HCT116 (cell line): ENCODE measurements at regions not wholly inside any gene's neighbourhood (a gene's known extent, or its start where the extent isn't known, plus 50 kb on each side); places are given as distances from the start of the nearest gene placed in this dataset.

ENCODE experiments used
- ATAC-seq: fragments of 200-7000 bp; cut with Tn5 transposase; 2 replicates; pipeline ENCODE4 v1.9.1; 2020; ENCODE audit warnings: mild to moderate bottlenecking, moderate library complexity
- BruUV-seq: library from RNA; stranded (reverse); fragments of 400-500 nt; replicated peaks from 2 replicates; lab custom pipeline; 2021; lab: Mats Ljungman, UMichigan
- CTCF ChIA-PET: fragments of 300-600 bp; sonication (Branson Sonifier 250); formaldehyde crosslinking; loops from one replicate; lab custom pipeline; 2021; ENCODE audit warnings: antibody characterized with exemption; lab: Charles Lee
- POLR2A ChIA-PET: fragments of 300-600, 350-600 bp; sonication (Branson Sonifier 250); formaldehyde crosslinking; loops from one replicate; lab custom pipeline; 2021; ENCODE audit warnings: antibody characterized with exemption; lab: Charles Lee
- RAD21 ChIA-PET, 2 experiments: fragments of 300-600 bp; sonication (Branson Sonifier 250); formaldehyde crosslinking; loops; one replicate each; lab custom pipeline; 2023; ENCODE audit warnings: low total read pairs in 2 of 2; ENCODE audit not compliant: uncharacterized antibody in 2 of 2, unreplicated experiment in 2 of 2, low non-redundant PET in 1 of 2; lab: Charles Lee
- DNase-seq: peaks from one replicate; pipeline ENCODE4 v3.0.0-alpha.2; 2010; ENCODE audit warnings: low read depth, low spot score
- H2AFZ ChIP-seq: fragments of 200-600 bp; shearing (Covaris generic), sonication (generic); 2 replicates; pipeline ENCODE4 v1.6.1; 2017; ENCODE audit warnings: low read depth, mixed run types, mixed read lengths, antibody characterized with exemption, low read length; ENCODE audit not compliant: poor library complexity, severe bottlenecking
- H3K27ac ChIP-seq: 2 replicates; pipeline ENCODE4 v1.5.1; 2012; ENCODE audit warnings: low read depth, low read length
- H3K27me3 ChIP-seq: fragments of 200-600 bp; sonication (generic); 2 replicates; pipeline ENCODE4 v1.6.1; 2016; ENCODE audit warnings: mixed run types, low read length, mixed read lengths; ENCODE audit not compliant: insufficient read depth
- H3K36me3 ChIP-seq, 2 experiments: fragments of 200-500 bp in 1 of 2; fragments of 200-600 bp in 1 of 2; sonication (Bioruptor generic) in 1 of 2; sonication (generic) in 1 of 2; 2 replicates each; pipeline versions ENCODE4 v1.5.1 to v1.6.1; 2014 to 2016; ENCODE audit warnings: low read length in 2 of 2, inconsistent platforms in 1 of 2, mixed read lengths in 1 of 2, mixed run types in 1 of 2; ENCODE audit not compliant: insufficient read depth in 2 of 2, control insufficient read depth in 1 of 2
- H3K4me1 ChIP-seq, 2 experiments: fragments of 200-600 bp in 1 of 2; sonication (generic) in 1 of 2; 2 replicates each; pipeline versions ENCODE4 v1.5.1 to v1.6.1; 2012 to 2017; ENCODE audit warnings: low read length in 2 of 2, inconsistent platforms in 1 of 2, mild to moderate bottlenecking in 1 of 2, mixed read lengths in 1 of 2, mixed run types in 1 of 2, moderate library complexity in 1 of 2; ENCODE audit not compliant: insufficient read depth in 2 of 2, control insufficient read depth in 1 of 2
- H3K4me2 ChIP-seq: fragments of 200-600 bp; sonication (generic); 2 replicates; pipeline ENCODE4 v1.6.1; 2017; ENCODE audit warnings: mixed run types, low read length, mixed read lengths
- H3K4me3 ChIP-seq, 2 experiments: fragments of 200-600 bp in 1 of 2; sonication (generic) in 1 of 2; replicated peaks in 1 of 2; 2 replicates each; pipeline ENCODE4 v1.5.1; 2011 to 2016; ENCODE audit warnings: low read length in 2 of 2, control low read depth in 1 of 2, low read depth in 1 of 2, mild to moderate bottlenecking in 1 of 2, mixed read lengths in 1 of 2, mixed run types in 1 of 2
- H3K79me2 ChIP-seq: fragments of 200-600 bp; sonication (generic); 2 replicates; pipeline ENCODE4 v1.6.1; 2017; ENCODE audit warnings: mild to moderate bottlenecking, mixed run types, low read length, moderate library complexity, mixed read lengths; ENCODE audit not compliant: insufficient read depth
- H3K9ac ChIP-seq: fragments of 200-600 bp; sonication (generic); 2 replicates; pipeline ENCODE4 v1.6.1; 2016; ENCODE audit warnings: low read length, mixed read lengths
- H3K9me2 ChIP-seq: fragments of 200-600 bp; sonication (generic), shearing (Covaris generic); 2 replicates; pipeline ENCODE4 v1.6.1; 2017; ENCODE audit warnings: mixed run types, mild to moderate bottlenecking, moderate library complexity; ENCODE audit not compliant: insufficient read depth
- H3K9me3 ChIP-seq, 2 experiments: fragments of 200-500 bp in 1 of 2; fragments of 200-600 bp in 1 of 2; sonication (Bioruptor generic) in 1 of 2; sonication (generic) in 1 of 2; 2 replicates each; pipeline ENCODE4 v1.6.1; 2014 to 2017; ENCODE audit warnings: low read length in 2 of 2, mixed read lengths in 2 of 2, inconsistent platforms in 1 of 2, low read depth in 1 of 2, mild to moderate bottlenecking in 1 of 2, mixed run types in 1 of 2, moderate library complexity in 1 of 2; ENCODE audit not compliant: control insufficient read depth in 1 of 2, insufficient read depth in 1 of 2
- H4K20me1 ChIP-seq: fragments of 200-600 bp; sonication (generic), shearing (Covaris generic); 2 replicates; pipeline ENCODE4 v1.6.1; 2017; ENCODE audit warnings: mixed run types, mild to moderate bottlenecking, moderate library complexity; ENCODE audit not compliant: insufficient read depth
- ATF3 ChIP-seq: IDR thresholded peaks from 2 replicates; pipeline ENCODE4 v1.6.1; 2012
- CBX3 ChIP-seq: IDR thresholded peaks from 2 replicates; pipeline ENCODE4 v1.6.1; 2012; ENCODE audit warnings: low read depth
- CEBPB ChIP-seq: IDR thresholded peaks from 2 replicates; pipeline ENCODE4 v1.6.1; 2012; ENCODE audit warnings: low read depth
- CTCF ChIP-seq, 3 experiments: fragments of 200-600 bp in 1 of 3; sonication (generic) in 1 of 3; IDR thresholded peaks in 2 of 3; conservative IDR thresholded peaks in 1 of 3; 2 replicates each; pipeline ENCODE4 v1.5.1; 2012 to 2017; ENCODE audit warnings: low read depth in 2 of 3, low read length in 2 of 3, antibody characterized with exemption in 1 of 3, borderline replicate concordance in 1 of 3, control low read depth in 1 of 3, mild to moderate bottlenecking in 1 of 3, mixed read lengths in 1 of 3, mixed run types in 1 of 3, moderate library complexity in 1 of 3; ENCODE audit not compliant: insufficient read depth in 1 of 3
- EGR1 ChIP-seq: IDR thresholded peaks from 2 replicates; pipeline ENCODE4 v1.6.1; 2012; ENCODE audit warnings: low read depth
- EZH2 ChIP-seq: fragments of 200-600 bp; sonication (generic); IDR thresholded peaks from 2 replicates; pipeline ENCODE4 v1.6.1; 2017; ENCODE audit warnings: antibody characterized with exemption, mixed run types
- EZH2phosphoT487 ChIP-seq: fragments of 200-600 bp; IDR thresholded peaks from 2 replicates; pipeline ENCODE4 v1.6.1; 2018; ENCODE audit warnings: antibody characterized with exemption, borderline replicate concordance
- POLR2A ChIP-seq: IDR thresholded peaks from 2 replicates; pipeline ENCODE4 v1.7.0; 2011; ENCODE audit warnings: borderline replicate concordance; ENCODE audit not compliant: insufficient read depth, insufficient read length; ENCODE audit errors: extremely low read depth
- RAD21 ChIP-seq: IDR thresholded peaks from 2 replicates; pipeline ENCODE4 v1.6.1; 2012; ENCODE audit warnings: low read depth, mild to moderate bottlenecking
- SIN3A ChIP-seq: IDR thresholded peaks from 2 replicates; pipeline ENCODE4 v1.6.1; 2012; ENCODE audit warnings: low read depth
- SP1 ChIP-seq: IDR thresholded peaks from 2 replicates; pipeline ENCODE4 v1.6.1; 2012; ENCODE audit warnings: low read depth
- SRF ChIP-seq: IDR thresholded peaks from 2 replicates; pipeline ENCODE4 v1.6.1; 2012; ENCODE audit warnings: low read depth
- YY1 ChIP-seq: IDR thresholded peaks from 2 replicates; pipeline ENCODE4 v1.6.1; 2011; ENCODE audit warnings: low read length, low read depth, moderate library complexity, mild to moderate bottlenecking; ENCODE audit not compliant: insufficient replicate concordance; ENCODE audit errors: extremely low read depth
- ZNF274 ChIP-seq: fragments of 200-500 bp; sonication (Bioruptor generic); IDR thresholded peaks from 2 replicates; pipeline ENCODE4 v1.6.1; 2014; ENCODE audit warnings: mild to moderate bottlenecking, low read depth, low read length, inconsistent platforms
- intact Hi-C: fragments of 100-400 bp; cut with micrococcal nuclease; formaldehyde crosslinking; loops from 2 replicates; pipeline ENCODE4 v1.10.0; 2022

GRCh38 chr13:55155046-55155445 lies 1985.7 kb upstream of the PRR20A start:
- H3K9me2 ChIP-seq, result no peaks in the 10 kb centered on the region
- no TSS peak for BruUV-seq
- no peaks in the 10 kb centered on the region for H3K27me3 ChIP-seq
- H3K9me3 ChIP-seq, result peaks cover 7 to 24% of the 10 kb centered on the region in 2 experiments; a peak in 2 of 4 replicates
- no peak overlapping the region for H3K4me2 ChIP-seq
- ChIA-PET RAD21 (no interaction called here), POLR2A (no interaction called here), CTCF (no interaction called here)
- ATAC-seq, result no peak
- no peaks in the 10 kb centered on the region; the same call in 1 of the 2 replicates for H4K20me1 ChIP-seq
- H3K4me1 ChIP-seq, result no peaks in the 10 kb centered on the region
- H3K79me2 ChIP-seq, result no peaks in the 10 kb centered on the region
- no peak overlapping the region for H3K4me3 ChIP-seq
- intact Hi-C loops, result no loop called here
- no peak overlapping the region for H3K27ac ChIP-seq
- no peak overlapping the region for H3K9ac ChIP-seq
- DNase-seq, result no peak
- no peak overlapping the region for H2AFZ ChIP-seq
- no peak for TF ChIP-seq EGR1
- no peak for TF ChIP-seq SIN3A
- no peak for TF ChIP-seq RAD21
- no peak for TF ChIP-seq ZNF274
- no peak for TF ChIP-seq CEBPB
- TF ChIP-seq EZH2phosphoT487, result no peak
- no peak for TF ChIP-seq EZH2
- no peak for TF ChIP-seq CBX3
- no peak for TF ChIP-seq SRF
- TF ChIP-seq POLR2A, result no peak
- TF ChIP-seq CTCF (IDR thresholded peaks at IDR 0.05 in 2 of 3, conservative IDR thresholded peaks at IDR 0.05 in 1 of 3; ENCODE audit: borderline replicate concordance in 1 of 3, insufficient read depth in 1 of 3, low read depth in 2 of 3, low read length in 2 of 3), result no peak
- TF ChIP-seq YY1, result no peak
- no peak for TF ChIP-seq ATF3
- no peak for TF ChIP-seq SP1
- no peaks in the 10 kb centered on the region for H3K36me3 ChIP-seq
